Ecto neural progenitor cell (in vitro differentiated cells): ENCODE measurements at regions not wholly inside any gene's neighbourhood (a gene's known extent, or its start where the extent isn't known, plus 50 kb on each side); places are given as distances from the start of the nearest gene placed in this dataset.

Experiments
- DNase-seq: peaks from one replicate; pipeline ENCODE4 v3.0.0-alpha.2; 2018; ENCODE audit warnings: low spot score

GRCh38 chr1:82689217-82689616 is 888.5 kb downstream of the ADGRL2 start:
- DNase-seq = no peak

DNA sequence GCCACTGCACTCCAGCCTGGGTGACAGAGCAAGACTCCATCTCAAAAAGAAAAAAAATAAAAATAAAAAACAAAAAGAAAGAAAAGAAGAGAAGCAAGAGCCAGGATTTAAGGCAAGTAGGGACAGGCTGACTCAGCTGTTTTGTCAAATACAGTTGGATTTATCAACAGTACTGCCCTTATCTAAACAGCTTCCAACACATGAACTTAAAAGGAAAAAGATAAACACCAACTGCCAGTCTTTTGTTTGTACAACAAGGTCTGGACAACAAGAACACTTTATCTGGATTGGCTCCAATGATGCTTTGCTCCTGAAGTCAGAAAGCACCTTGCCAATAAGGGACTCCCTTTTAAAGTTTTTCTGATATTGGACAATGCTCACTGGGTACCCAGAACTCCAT is 886.0 kb downstream of the ADGRL2 start:
- no peak for DNase-seq

- no peak for DNase-seq
Measured at GRCh38 chr1:82646888-82647287, 846.2 kb downstream of the ADGRL2 start.

GRCh38 chr1:82646336-82646735 is 845.6 kb downstream of the ADGRL2 start:
- DNase-seq = no peak

DNA sequence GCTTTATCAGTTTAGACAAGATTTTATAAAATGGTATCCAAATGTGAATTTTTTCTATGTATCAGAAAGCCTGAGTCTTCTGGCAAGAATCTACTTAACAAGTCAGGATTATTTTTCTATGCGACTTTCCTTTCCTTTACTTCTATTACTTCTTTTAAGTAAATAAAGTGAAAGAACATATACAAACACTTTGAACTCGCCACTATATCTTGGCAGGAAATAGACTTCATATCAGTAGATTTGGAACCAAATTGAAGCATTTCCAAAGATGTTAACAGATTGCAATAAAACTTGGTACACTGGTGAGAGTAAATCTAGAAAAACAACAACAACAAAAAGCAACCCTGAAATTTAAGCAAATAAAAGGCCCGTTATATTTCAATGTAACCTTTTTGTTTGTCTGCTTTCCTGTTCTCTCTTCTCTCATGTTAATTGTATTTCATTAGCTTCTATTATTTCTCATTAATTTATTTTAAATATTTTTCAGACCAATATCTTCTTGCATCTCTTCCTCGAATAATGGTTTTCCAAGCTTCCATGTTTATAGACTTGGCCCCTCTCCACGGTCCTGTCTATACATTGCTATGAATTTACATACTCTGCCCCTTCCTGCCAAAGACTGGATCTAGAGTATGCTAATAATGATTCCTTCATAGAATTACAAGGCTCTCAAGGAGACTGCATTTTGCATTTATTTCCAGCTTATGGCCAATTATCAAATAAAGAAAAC is 843.6 kb downstream of the ADGRL2 start:
- no peak for DNase-seq

DNA sequence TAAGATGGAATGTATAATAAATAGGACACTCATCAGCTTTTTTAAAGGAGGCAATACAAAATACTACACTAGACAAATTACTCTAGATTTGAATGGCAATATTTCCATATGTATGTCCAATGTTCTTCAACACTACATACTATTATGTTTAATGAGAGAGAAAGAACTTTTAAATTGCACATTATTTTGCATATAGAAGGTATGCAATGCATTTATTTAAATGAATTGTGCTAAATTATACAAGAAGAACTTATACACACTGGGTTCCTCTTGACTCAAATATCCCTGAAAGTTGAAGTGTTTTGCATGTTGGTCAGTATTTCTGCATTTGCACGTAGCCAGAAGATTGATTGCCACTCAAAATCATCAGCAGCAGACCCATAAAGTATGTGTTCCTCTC is 839.6 kb downstream of the ADGRL2 start:
- DNase-seq = no peak

DNA sequence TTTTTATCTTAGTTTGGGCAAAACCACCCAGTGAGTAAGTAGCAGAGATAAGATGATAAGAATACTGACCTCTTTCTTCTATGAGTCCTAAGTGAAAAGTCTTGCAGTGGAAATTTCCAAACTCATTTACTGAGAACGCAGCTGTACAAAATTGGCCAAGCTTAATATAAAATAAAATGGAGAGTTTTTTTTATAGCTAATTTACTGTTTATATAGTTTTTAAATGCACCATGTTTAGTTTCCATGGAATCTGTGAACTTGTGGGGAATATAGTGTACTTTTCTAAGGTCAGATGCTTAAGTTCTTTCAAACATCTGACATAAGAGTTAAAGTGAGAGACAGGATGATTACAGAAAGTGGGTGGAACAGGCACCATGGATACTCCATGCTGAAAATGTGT is 833.5 kb downstream of the ADGRL2 start:
- DNase-seq = no peak

DNA sequence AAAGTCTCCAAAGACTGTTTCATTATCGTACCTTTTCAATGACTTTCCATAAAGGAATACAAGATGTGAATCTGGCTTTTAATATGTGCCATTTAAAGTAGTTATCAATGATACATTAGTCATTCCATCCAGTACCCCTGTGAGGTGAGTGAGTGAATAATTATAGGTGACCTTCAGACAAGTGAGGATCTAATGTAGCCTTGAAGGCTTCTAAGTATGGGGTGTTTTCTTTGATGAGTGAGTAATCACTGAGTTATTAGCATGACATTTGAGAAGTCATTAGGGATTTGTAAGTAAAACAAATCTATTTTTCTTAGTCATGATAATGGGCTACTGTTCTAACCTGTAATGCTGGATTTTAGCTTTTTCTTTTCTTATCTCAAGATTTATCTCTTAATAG is 831.4 kb downstream of the ADGRL2 start:
- no peak for DNase-seq

GRCh38 chr1:82628887-82629286 is 828.2 kb downstream of the ADGRL2 start:
- DNase-seq = no peak

- no peak for DNase-seq
Measured at GRCh38 chr1:82625537-82625936, 824.8 kb downstream of the ADGRL2 start.

- peak; percentile 42 for DNase-seq
Measured at GRCh38 chr1:82621076-82621475, 820.3 kb downstream of the ADGRL2 start.

- no peak for DNase-seq
Measured at GRCh38 chr1:82614090-82614489, 813.4 kb downstream of the ADGRL2 start.

- no peak for DNase-seq
Measured at GRCh38 chr1:82612986-82613385, 812.3 kb downstream of the ADGRL2 start.

- no peak for DNase-seq
Measured at GRCh38 chr1:82606546-82606945, 805.8 kb downstream of the ADGRL2 start.

- peak; percentile 53 for DNase-seq
Measured at GRCh38 chr1:82604524-82604923, 803.8 kb downstream of the ADGRL2 start.

DNA sequence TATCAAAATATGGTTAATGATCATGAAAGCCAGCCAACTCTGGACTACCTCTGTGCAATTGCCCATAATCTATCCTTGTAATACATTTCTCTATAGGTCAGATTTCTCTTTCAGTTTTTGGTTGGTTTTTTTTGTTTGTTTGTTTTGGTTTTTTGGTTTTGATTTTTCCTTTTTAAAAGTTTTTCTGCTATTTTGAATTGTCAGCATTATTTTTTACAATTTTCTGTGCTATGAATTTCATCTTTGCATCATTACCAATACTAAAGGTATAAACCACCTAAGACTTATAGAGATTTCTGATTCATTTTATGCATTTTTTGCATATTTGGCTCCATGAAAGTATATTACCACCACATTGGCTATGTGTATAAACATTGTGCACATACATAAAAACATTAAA is 799.6 kb downstream of the ADGRL2 start:
- DNase-seq = no peak

DNA sequence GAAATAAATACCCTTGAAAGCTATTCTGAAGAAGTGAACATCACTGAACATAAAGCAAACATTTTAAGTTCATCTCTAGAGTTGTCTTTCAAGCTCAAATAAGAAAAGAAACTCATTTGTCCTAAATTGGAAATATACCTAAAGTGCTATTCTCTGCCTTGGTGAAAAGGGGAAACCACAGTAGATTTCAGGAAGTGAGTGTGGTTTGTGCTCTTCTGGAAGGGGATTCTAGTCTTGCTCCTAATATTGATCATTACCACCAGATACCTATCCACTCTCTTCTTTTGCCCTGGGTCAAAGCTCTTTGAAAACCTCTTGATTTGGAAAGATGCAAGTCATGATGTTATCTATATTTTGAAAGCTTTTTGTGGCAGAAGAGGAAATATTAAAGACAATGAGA is 798.1 kb downstream of the ADGRL2 start:
- DNase-seq = no peak

DNA sequence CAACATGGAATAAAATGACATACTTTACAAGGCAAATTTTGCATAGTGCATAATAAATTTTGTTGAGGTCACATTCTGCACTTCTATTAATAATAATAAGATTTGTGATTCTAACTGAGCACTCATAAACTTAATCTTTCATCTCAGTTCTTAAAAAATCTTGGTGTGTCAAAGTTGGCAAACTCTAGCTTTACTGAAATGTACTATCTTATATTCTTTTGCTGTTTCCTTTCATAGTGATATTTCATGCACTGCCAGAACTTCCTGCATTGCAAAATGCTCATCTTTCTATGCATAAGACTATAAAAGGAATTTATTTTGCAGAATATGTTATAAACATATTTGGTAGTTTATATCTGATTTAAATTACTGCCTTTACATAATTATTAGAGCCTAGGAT is 797.6 kb downstream of the ADGRL2 start:
- no peak for DNase-seq

DNA sequence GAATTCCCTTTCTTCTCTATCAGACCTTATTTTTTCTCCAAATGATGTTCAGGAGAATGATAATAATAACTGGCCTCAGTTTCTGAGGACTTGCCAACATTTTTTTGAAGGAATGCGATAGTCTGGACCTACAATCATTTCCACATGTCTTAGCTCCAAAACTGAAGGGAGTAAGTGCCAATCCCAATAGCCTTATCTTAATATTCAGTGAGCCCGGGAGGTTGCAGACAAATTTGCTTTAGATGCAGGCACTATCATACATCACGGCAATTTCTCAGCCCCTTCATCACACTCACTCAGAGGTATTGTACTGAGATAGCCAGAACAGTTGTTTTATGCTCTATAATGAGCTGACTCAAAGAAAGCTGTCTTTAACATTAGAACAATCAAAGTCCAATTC is 796.9 kb downstream of the ADGRL2 start:
- DNase-seq = no peak

DNA sequence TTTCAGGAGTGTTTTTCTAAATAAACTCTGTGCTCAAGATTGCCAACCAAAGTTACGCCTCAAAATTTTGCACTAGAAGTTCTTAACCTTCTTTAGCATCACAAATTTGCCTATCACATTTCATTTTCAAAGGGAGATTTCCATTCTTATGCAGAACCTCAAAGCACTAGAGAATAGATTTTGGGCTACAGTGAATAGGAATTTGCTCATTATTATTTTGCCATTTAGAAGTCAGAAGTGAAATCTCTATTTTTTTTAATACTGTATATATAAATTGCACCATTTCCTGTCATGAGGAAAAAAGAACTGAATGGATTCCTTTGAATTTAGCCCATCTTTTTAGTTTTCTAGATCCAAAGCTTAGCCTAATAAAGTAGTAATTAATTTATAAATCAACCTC is 796.4 kb downstream of the ADGRL2 start:
- no peak for DNase-seq

DNA sequence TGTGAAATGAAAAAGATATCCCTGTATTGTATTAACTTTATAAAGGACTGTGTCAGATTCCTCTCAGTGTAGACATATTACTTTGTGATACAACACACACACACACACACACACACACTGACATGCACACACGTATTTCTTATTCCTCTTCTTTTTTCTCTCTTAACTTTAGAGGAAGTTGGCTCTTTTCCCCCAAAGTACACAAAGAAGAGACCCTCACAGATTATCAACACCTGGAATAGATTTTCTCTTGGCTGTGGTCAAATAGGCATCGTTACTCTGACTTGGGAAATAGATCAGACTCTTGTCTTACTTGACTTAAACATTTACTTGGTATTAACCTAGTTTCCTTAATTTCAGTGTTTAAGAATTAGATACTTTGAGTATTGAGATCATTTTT is 792.8 kb downstream of the ADGRL2 start:
- no peak for DNase-seq

DNA sequence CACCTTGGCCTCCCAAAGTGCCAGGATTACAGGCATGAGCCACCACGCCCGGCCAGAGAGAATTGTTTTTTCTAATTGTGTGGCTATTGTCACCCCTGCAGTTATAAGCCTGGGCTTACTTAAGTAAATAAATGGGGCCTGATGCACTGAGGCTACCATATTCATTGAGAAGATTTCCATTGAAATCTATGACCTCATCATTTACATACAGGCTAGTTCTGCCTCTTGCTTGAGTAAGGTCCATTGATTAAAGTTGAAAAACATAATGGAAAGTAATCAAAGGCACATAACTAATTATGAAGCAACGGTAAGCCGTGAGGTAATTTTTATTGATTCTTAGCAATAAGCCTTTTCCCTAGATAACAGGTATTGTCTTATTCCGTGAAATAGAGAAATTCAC is 788.9 kb downstream of the ADGRL2 start:
- no peak for DNase-seq

- no peak for DNase-seq
Measured at GRCh38 chr1:82587371-82587770, 786.6 kb downstream of the ADGRL2 start.

DNA sequence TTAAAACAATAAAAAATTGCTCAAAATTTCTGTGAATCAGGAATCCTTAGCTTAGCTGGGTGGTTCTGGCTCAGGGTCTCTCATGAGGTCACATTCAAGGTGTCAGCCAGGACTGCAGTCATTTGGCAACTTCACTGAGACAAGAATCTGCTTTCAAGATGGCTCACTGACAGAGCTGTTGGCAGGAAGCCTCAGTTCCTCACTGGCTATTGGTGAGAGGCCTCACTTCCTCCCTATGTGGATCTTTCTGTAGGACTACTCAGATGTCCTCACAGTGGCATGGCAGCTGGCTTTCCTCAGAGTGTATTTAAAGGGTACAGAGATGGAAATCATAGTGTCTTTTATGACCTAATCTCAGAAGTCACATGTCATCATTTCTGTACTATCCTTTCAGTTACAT is 785.7 kb downstream of the ADGRL2 start:
- DNase-seq = no peak

DNA sequence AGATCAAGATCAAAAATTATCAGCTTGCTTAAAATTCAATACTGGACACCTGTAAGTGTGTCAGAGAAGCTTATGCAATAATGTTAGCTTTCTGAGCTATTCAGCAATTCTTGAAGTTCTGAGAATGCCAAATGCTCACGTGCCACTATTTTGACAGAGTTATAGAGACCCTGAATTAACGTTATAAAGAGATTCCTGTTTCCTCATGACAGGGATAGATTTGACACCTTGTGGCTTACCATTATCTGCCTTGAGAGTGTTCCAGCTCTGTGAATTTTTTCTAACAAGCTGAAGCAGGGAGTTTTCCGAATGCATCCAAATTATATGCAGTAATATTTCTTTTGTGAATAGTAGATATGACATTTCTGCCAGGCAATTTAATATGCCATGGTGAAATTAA is 781.6 kb downstream of the ADGRL2 start:
- DNase-seq = no peak
